Adrenal gland (tissue), 5 donors: ENCODE measurements at regions not wholly inside any gene's neighbourhood (a gene's known extent, or its start where the extent isn't known, plus 50 kb on each side); places are given as distances from the start of the nearest gene placed in this dataset.

Source experiments
- POLR2A ChIP-seq, 2 donors: fragments of 450-650 bp; IDR thresholded peaks; one replicate each; pipeline ENCODE4 v1.6.1; 2017; ENCODE audit warnings: antibody characterized with exemption in 2 of 2, mild to moderate bottlenecking in 2 of 2, moderate library complexity in 1 of 2
- TF ChIP-seq, protein P1 (sequence below), 6 experiments: fragments of 450-650 bp in 4 of 6; fragments of 200-600 bp in 2 of 6; sonication (generic) in 1 of 6; IDR thresholded peaks; 1 replicate in 5 of 6; 2 replicates in 1 of 6; pipeline versions ENCODE4 v1.5.1 to v1.8.0; 2016 to 2021; ENCODE audit warnings: antibody characterized with exemption in 6 of 6, mild to moderate bottlenecking in 2 of 6, moderate library complexity in 1 of 6
- donor health status: DM: no; HTN: no; CAD: no.

DNA sequence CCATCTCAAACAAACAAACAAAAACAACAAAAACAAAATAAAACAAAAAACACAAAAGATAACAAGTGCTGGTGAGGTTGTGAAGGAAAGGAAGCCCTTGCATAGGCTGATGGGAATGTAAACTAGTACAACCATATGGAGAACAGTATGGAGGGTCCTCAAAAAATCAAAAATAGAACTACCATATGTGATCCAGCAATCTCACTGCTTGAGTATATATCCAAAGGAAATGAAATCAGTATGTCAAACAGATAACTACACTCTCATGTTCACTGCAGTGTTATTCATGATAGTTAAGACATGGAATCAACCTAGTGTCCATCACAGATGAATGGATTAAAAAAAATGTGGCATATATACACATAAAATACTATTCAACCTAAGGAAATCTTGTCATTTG is 395.7 kb upstream of the SLC24A2 start:
- TF ChIP-seq, protein P1, sequence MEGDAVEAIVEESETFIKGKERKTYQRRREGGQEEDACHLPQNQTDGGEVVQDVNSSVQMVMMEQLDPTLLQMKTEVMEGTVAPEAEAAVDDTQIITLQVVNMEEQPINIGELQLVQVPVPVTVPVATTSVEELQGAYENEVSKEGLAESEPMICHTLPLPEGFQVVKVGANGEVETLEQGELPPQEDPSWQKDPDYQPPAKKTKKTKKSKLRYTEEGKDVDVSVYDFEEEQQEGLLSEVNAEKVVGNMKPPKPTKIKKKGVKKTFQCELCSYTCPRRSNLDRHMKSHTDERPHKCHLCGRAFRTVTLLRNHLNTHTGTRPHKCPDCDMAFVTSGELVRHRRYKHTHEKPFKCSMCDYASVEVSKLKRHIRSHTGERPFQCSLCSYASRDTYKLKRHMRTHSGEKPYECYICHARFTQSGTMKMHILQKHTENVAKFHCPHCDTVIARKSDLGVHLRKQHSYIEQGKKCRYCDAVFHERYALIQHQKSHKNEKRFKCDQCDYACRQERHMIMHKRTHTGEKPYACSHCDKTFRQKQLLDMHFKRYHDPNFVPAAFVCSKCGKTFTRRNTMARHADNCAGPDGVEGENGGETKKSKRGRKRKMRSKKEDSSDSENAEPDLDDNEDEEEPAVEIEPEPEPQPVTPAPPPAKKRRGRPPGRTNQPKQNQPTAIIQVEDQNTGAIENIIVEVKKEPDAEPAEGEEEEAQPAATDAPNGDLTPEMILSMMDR (IDR thresholded peaks at IDR 0.05), result no peak
- no peak for TF ChIP-seq POLR2A (IDR thresholded peaks at IDR 0.05)
